ENCODE measurements at regions not wholly inside any gene's neighbourhood (a gene's known extent, or its start where the extent isn't known, plus 50 kb on each side); places are given as distances from the start of the nearest gene placed in this dataset.

DNA sequence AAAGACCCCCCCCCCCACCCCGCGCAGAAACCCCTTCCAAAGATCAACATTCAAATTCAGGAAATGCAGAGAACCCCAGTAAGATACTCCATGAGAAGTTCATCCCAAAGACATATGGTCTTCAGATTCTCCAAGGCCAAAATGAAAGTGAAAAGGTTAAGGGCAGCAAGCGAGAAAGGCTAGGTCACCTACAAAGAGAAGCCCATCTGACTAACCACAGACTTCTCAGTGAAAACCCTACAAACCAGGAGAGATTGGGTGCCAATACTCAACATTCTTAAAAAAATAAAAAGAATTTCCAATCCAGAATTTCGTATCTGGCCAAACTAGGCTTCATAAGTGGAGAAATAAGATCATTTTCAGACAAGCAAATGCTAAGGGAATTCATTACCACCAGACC lies 175.2 kb downstream of the RND3 start:
- Histone ChIP-seq H3K4me1 (replicated peaks; ENCODE audit: insufficient read depth) (peaks cover 11% of the 10 kb centered on the region; the same call in 1 of the 2 replicates), H3K36me3 (ENCODE audit: low read depth) (no peaks in the 10 kb centered on the region), H3F3A (ENCODE audit: insufficient read depth, low read depth) (no peaks in the 10 kb centered on the region), H3K27me3 (ENCODE audit: insufficient read depth, low read depth) (no peaks in the 10 kb centered on the region), H3K9me3 (ENCODE audit: insufficient read depth, low read depth) (no peaks in the 10 kb centered on the region), H2AFZ (no peak overlapping the region), H3K4me3 (no peak overlapping the region), H3K9me2 (ENCODE audit: insufficient read depth) (no peaks in the 10 kb centered on the region), H4K20me1 (ENCODE audit: insufficient read depth) (no peaks in the 10 kb centered on the region), H3K79me2 (ENCODE audit: low read depth) (no peaks in the 10 kb centered on the region), H3K4me2 (no peak overlapping the region), H3K27ac (no peak overlapping the region)
- intact Hi-C loops (cut with micrococcal nuclease; ENCODE audit: unreplicated experiment): no loop called here
- TF ChIP-seq EZH2 (IDR thresholded peaks at IDR 0.05; ENCODE audit: low read depth): no peak
- TF ChIP-seq, protein P1, sequence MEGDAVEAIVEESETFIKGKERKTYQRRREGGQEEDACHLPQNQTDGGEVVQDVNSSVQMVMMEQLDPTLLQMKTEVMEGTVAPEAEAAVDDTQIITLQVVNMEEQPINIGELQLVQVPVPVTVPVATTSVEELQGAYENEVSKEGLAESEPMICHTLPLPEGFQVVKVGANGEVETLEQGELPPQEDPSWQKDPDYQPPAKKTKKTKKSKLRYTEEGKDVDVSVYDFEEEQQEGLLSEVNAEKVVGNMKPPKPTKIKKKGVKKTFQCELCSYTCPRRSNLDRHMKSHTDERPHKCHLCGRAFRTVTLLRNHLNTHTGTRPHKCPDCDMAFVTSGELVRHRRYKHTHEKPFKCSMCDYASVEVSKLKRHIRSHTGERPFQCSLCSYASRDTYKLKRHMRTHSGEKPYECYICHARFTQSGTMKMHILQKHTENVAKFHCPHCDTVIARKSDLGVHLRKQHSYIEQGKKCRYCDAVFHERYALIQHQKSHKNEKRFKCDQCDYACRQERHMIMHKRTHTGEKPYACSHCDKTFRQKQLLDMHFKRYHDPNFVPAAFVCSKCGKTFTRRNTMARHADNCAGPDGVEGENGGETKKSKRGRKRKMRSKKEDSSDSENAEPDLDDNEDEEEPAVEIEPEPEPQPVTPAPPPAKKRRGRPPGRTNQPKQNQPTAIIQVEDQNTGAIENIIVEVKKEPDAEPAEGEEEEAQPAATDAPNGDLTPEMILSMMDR (conservative IDR thresholded peaks at IDR 0.05): no peak
- ChIA-PET POLR2A (ENCODE audit: unreplicated experiment) (no interaction called here), CTCF (no interaction called here)
- BruUV-seq (replicated peaks): no TSS peak
- DNase-seq: no peak

DNA sequence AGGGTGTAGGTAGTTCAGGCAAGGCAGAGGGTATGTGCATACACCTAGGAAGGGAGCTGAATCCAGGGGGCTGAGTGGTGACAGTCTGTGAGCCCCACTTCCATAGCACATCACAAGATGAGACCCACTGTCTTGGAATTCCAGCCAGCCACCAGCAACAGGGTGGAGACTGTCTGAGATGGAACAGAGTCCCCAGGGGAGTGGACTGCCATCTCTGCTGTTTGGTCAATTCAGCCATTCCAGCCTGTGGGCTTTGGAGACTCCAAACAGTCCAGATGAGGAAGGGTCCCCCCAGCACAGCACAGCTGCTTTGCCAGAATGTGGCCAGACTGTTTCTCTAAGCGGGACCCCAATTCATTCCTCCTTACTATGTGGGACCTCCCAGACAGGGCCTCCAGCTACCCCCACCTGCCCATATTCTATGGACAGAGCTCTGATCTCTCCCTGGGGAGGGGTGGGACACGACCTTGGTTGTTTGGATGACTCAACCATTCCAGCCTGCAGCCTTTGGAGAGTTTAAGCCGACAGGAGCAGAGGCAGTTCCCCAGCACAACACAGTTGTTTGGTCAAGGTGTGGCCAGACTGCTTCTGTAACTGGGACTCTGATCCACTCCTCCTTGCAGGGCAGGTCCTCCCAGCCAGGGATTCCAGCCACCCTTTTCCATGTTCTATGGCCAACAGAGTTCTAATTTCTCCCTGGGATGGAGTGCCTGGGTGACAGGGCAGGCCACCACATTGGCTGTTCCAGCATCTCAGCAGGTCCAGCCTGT lies 178.0 kb downstream of the RND3 start:
- H3K27ac ChIP-seq: no peak overlapping the region

DNA sequence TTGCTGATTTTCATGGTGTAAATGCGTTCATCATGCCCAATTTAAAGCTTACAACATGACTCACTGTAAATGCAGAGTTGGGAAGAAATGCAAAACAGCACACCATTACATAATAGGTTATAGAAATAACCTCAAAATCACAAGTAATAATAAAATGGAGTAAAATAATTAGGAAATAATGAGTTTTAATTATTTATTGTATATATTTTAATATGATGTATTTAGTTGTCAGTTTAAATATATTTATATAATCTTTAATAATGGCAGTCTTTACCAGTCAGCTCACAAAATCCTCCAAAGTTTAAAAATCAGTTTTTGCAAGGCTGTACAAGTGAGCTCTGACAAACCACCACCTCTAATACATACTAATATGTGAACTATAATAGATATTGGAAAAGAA lies 180.2 kb downstream of the RND3 start:
- DNase-seq: no peak
- no peak overlapping the region for H2AFZ ChIP-seq
- no peaks in the 10 kb centered on the region for H3K36me3 ChIP-seq (ENCODE audit: low read depth)
- ChIA-PET CTCF (no interaction called here), POLR2A (ENCODE audit: unreplicated experiment) (no interaction called here)
- H3K4me1 ChIP-seq (replicated peaks; ENCODE audit: insufficient read depth): peaks cover 11% of the 10 kb centered on the region; the same call in 1 of the 2 replicates
- no peaks in the 10 kb centered on the region; the same call in 1 of the 2 replicates for H3K9me2 ChIP-seq (ENCODE audit: insufficient read depth)
- intact Hi-C loops (cut with micrococcal nuclease; ENCODE audit: unreplicated experiment): no loop called here
- TF ChIP-seq, protein P1 (conservative IDR thresholded peaks at IDR 0.05): no peak
- no peak for TF ChIP-seq EZH2 (IDR thresholded peaks at IDR 0.05; ENCODE audit: low read depth)
- H3K4me2 ChIP-seq: no peak overlapping the region
- H3K27me3 ChIP-seq (ENCODE audit: insufficient read depth, low read depth): no peaks in the 10 kb centered on the region
- H3K9me3 ChIP-seq (ENCODE audit: insufficient read depth, low read depth): peaks cover 6% of the 10 kb centered on the region; the same call in 1 of the 2 replicates
- H3F3A ChIP-seq (ENCODE audit: insufficient read depth, low read depth): no peaks in the 10 kb centered on the region
- no peaks in the 10 kb centered on the region for H4K20me1 ChIP-seq (ENCODE audit: insufficient read depth)
- no peaks in the 10 kb centered on the region for H3K79me2 ChIP-seq (ENCODE audit: low read depth)
- H3K27ac ChIP-seq: no peak overlapping the region
- no TSS peak for BruUV-seq (replicated peaks)
- H3K4me3 ChIP-seq: no peak overlapping the region

More for the DNA sequence above, 178.0 kb downstream of the RND3 start:
- Histone ChIP-seq H3K4me1 (replicated peaks; ENCODE audit: insufficient read depth) (peaks cover 11% of the 10 kb centered on the region; the same call in 1 of the 2 replicates), H3K9me3 (ENCODE audit: insufficient read depth, low read depth) (no peaks in the 10 kb centered on the region), H3K4me2 (peak overlapping the region; percentile 15), H4K20me1 (ENCODE audit: insufficient read depth) (no peaks in the 10 kb centered on the region), H3K36me3 (ENCODE audit: low read depth) (no peaks in the 10 kb centered on the region), H3K4me3 (no peak overlapping the region), H3K27me3 (ENCODE audit: insufficient read depth, low read depth) (no peaks in the 10 kb centered on the region), H2AFZ (no peak overlapping the region), H3K79me2 (ENCODE audit: low read depth) (no peaks in the 10 kb centered on the region), H3F3A (ENCODE audit: insufficient read depth, low read depth) (no peaks in the 10 kb centered on the region), H3K9me2 (ENCODE audit: insufficient read depth) (no peaks in the 10 kb centered on the region; the same call in 1 of the 2 replicates)
- DNase-seq: peak; percentile 56 to 59
- BruUV-seq (replicated peaks): no TSS peak
- intact Hi-C loops (cut with micrococcal nuclease; ENCODE audit: unreplicated experiment): no loop called here
- POLR2A ChIA-PET (ENCODE audit: unreplicated experiment): no interaction called here
- CTCF ChIA-PET: no interaction called here
- no peak for TF ChIP-seq EZH2 (IDR thresholded peaks at IDR 0.05; ENCODE audit: low read depth)
- TF ChIP-seq, protein P1 (conservative IDR thresholded peaks at IDR 0.05): no peak

Measured in PC-9 (cell line).